ENCODE measurements at regions not wholly inside any gene's neighbourhood (a gene's known extent, or its start where the extent isn't known, plus 50 kb on each side); places are given as distances from the start of the nearest gene placed in this dataset.

- no peak overlapping the region for H4K91ac ChIP-seq (ENCODE audit: low read length)
- no peaks in the 10 kb centered on the region for H3K79me1 ChIP-seq (replicated peaks; ENCODE audit: low read length, poor library complexity, severe bottlenecking)
- no peak overlapping the region for H3K23ac ChIP-seq (ENCODE audit: low read length in 2 of 2)
- H3K18ac ChIP-seq (ENCODE audit: low read depth in 1 of 2, low read length in 2 of 2): no peak overlapping the region
- H2BK5ac ChIP-seq (ENCODE audit: low read depth, low read length, poor library complexity, severe bottlenecking): no peak overlapping the region
- H3K4me3 ChIP-seq (ENCODE audit: insufficient read depth in 1 of 2, low read depth in 1 of 2, low read length in 2 of 2): no peak overlapping the region
- no peak overlapping the region for H2BK15ac ChIP-seq (ENCODE audit: low read depth, poor library complexity, severe bottlenecking)
- H3K4me1 ChIP-seq (ENCODE audit: control insufficient read depth, insufficient read depth, low read depth, low read length): no peaks in the 10 kb centered on the region
- H3K4me2 ChIP-seq (ENCODE audit: low read length, poor library complexity, severe bottlenecking): no peak overlapping the region
- H3K27me3 ChIP-seq (ENCODE audit: control insufficient read depth in 1 of 2, insufficient read depth in 1 of 2, low read length in 2 of 2): no peaks in the 10 kb centered on the region
- H3K9ac ChIP-seq (ENCODE audit: low read length): no peak overlapping the region
- H2AK5ac ChIP-seq (ENCODE audit: low read length, severe bottlenecking): no peak overlapping the region
- H3K27ac ChIP-seq (ENCODE audit: low read length, poor library complexity, severe bottlenecking): no peak overlapping the region
- H3K36me3 ChIP-seq (ENCODE audit: control insufficient read depth in 1 of 2, insufficient read depth in 2 of 2, low read depth in 1 of 2, low read length in 2 of 2): no peaks in the 10 kb centered on the region
- no peak overlapping the region for H3K4ac ChIP-seq (ENCODE audit: low read depth in 1 of 2, low read length in 2 of 2)
- no peak overlapping the region for H2BK12ac ChIP-seq (ENCODE audit: low read length in 2 of 2)
- no peak for DNase-seq
- no peak overlapping the region for H3K14ac ChIP-seq (ENCODE audit: low read length in 2 of 2)
- no peaks in the 10 kb centered on the region for H3K9me3 ChIP-seq (ENCODE audit: control insufficient read depth, low read length)
- no peak overlapping the region for H2AFZ ChIP-seq (ENCODE audit: low read depth, low read length)
- H4K8ac ChIP-seq (ENCODE audit: low read length): no peak overlapping the region
- 94% methylated on average over 2 of the region's 3 CpGs for WGBS
- no peak overlapping the region for H2BK120ac ChIP-seq (ENCODE audit: low read depth, low read length)
These were observed 1454.7 kb downstream of the GRIK2 start for GRCh38 chr6:102848210-102848609.

DNA sequence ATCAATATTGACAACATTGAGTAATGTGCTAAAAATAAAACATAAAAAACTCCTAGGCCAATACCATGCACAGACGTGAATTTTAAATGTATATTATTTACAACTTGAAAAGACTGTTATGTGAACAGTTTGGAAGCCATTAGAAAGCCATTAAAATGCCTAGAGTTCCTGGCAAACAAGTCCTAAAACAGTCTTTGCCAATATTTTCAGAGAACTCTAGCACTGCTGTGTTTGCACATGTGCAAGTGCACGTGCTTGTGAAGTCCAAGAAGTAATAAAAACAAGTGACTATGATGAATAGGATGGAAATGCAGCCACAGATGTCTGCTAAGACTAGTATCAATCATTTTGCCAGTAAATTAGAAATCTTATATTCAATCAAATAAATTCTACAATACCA is 1447.6 kb downstream of the GRIK2 start:
- no peak overlapping the region for H2BK15ac ChIP-seq (ENCODE audit: low read depth, poor library complexity, severe bottlenecking)
- H3K79me1 ChIP-seq (replicated peaks; ENCODE audit: low read length, poor library complexity, severe bottlenecking): no peaks in the 10 kb centered on the region
- H2BK5ac ChIP-seq (ENCODE audit: low read depth, low read length, poor library complexity, severe bottlenecking): no peak overlapping the region
- H4K8ac ChIP-seq (ENCODE audit: low read length): no peak overlapping the region
- H3K9ac ChIP-seq (ENCODE audit: low read length): no peak overlapping the region
- H2AFZ ChIP-seq (ENCODE audit: low read depth, low read length): no peak overlapping the region
- no CpG with 5 or more reads among the region's 2 CpGs for WGBS
- no peak overlapping the region for H2BK120ac ChIP-seq (ENCODE audit: low read depth, low read length)
- no peak overlapping the region for H3K4ac ChIP-seq (ENCODE audit: low read depth in 1 of 2, low read length in 2 of 2)
- H3K23ac ChIP-seq (ENCODE audit: low read length in 2 of 2): no peak overlapping the region
- no peaks in the 10 kb centered on the region for H3K9me3 ChIP-seq (ENCODE audit: control insufficient read depth, low read length)
- no peak overlapping the region for H3K14ac ChIP-seq (ENCODE audit: low read length in 2 of 2)
- no peaks in the 10 kb centered on the region for H3K27me3 ChIP-seq (ENCODE audit: control insufficient read depth in 1 of 2, insufficient read depth in 1 of 2, low read length in 2 of 2)
- no peaks in the 10 kb centered on the region for H3K4me1 ChIP-seq (ENCODE audit: control insufficient read depth, insufficient read depth, low read depth, low read length)
- H4K91ac ChIP-seq (ENCODE audit: low read length): no peak overlapping the region
- DNase-seq: no peak
- H3K4me2 ChIP-seq (ENCODE audit: low read length, poor library complexity, severe bottlenecking): no peak overlapping the region
- no peak overlapping the region for H3K18ac ChIP-seq (ENCODE audit: low read depth in 1 of 2, low read length in 2 of 2)
- H2BK12ac ChIP-seq (ENCODE audit: low read length in 2 of 2): no peak overlapping the region
- no peak overlapping the region for H3K4me3 ChIP-seq (ENCODE audit: insufficient read depth in 1 of 2, low read depth in 1 of 2, low read length in 2 of 2)
- H3K36me3 ChIP-seq (ENCODE audit: control insufficient read depth in 1 of 2, insufficient read depth in 2 of 2, low read depth in 1 of 2, low read length in 2 of 2): no peaks in the 10 kb centered on the region
- H3K27ac ChIP-seq (ENCODE audit: low read length, poor library complexity, severe bottlenecking): no peak overlapping the region
- no peak overlapping the region for H2AK5ac ChIP-seq (ENCODE audit: low read length, severe bottlenecking)

DNA sequence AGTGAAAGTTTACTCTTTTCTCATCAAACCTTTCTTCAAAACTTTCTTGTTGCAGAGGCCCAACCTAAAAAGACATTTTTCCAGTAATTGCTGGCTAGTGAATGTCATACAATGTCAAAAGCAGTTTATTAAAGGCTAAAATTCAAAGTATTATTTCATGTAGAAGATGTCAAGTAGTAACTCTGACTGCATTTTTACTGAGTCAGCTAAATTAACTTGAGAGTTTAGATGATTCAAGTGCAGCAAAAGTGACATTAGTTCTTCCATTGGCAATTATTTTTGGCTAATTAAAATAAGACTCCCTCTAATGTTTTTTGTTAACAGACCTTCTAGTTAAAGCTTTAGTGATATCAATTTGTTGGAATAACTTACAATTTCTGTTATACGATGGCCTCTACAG is 1438.5 kb downstream of the GRIK2 start:
- DNase-seq: no peak
- H2BK15ac ChIP-seq (ENCODE audit: low read depth, poor library complexity, severe bottlenecking): no peak overlapping the region
- no peak overlapping the region for H2BK5ac ChIP-seq (ENCODE audit: low read depth, low read length, poor library complexity, severe bottlenecking)
- no peak overlapping the region for H3K23ac ChIP-seq (ENCODE audit: low read length in 2 of 2)
- no peak overlapping the region for H3K4me2 ChIP-seq (ENCODE audit: low read length, poor library complexity, severe bottlenecking)
- H4K8ac ChIP-seq (ENCODE audit: low read length): no peak overlapping the region
- H3K36me3 ChIP-seq (ENCODE audit: control insufficient read depth in 1 of 2, insufficient read depth in 2 of 2, low read depth in 1 of 2, low read length in 2 of 2): no peaks in the 10 kb centered on the region
- no peaks in the 10 kb centered on the region for H3K4me1 ChIP-seq (ENCODE audit: control insufficient read depth, insufficient read depth, low read depth, low read length)
- no peak overlapping the region for H2AK5ac ChIP-seq (ENCODE audit: low read length, severe bottlenecking)
- H2AFZ ChIP-seq (ENCODE audit: low read depth, low read length): no peak overlapping the region
- 100% methylated on average over 1 of the region's 1 CpG for WGBS
- no peaks in the 10 kb centered on the region for H3K27me3 ChIP-seq (ENCODE audit: control insufficient read depth in 1 of 2, insufficient read depth in 1 of 2, low read length in 2 of 2)
- no peak overlapping the region for H4K91ac ChIP-seq (ENCODE audit: low read length)
- H3K79me1 ChIP-seq (replicated peaks; ENCODE audit: low read length, poor library complexity, severe bottlenecking): no peaks in the 10 kb centered on the region
- no peak overlapping the region for H3K9ac ChIP-seq (ENCODE audit: low read length)
- H3K18ac ChIP-seq (ENCODE audit: low read depth in 1 of 2, low read length in 2 of 2): no peak overlapping the region
- no peak overlapping the region for H3K4me3 ChIP-seq (ENCODE audit: insufficient read depth in 1 of 2, low read depth in 1 of 2, low read length in 2 of 2)
- no peak overlapping the region for H3K14ac ChIP-seq (ENCODE audit: low read length in 2 of 2)
- H2BK12ac ChIP-seq (ENCODE audit: low read length in 2 of 2): no peak overlapping the region
- H3K27ac ChIP-seq (ENCODE audit: low read length, poor library complexity, severe bottlenecking): no peak overlapping the region
- no peak overlapping the region for H2BK120ac ChIP-seq (ENCODE audit: low read depth, low read length)
- peaks cover 5% of the 10 kb centered on the region for H3K9me3 ChIP-seq (ENCODE audit: control insufficient read depth, low read length)
- no peak overlapping the region for H3K4ac ChIP-seq (ENCODE audit: low read depth in 1 of 2, low read length in 2 of 2)

DNA sequence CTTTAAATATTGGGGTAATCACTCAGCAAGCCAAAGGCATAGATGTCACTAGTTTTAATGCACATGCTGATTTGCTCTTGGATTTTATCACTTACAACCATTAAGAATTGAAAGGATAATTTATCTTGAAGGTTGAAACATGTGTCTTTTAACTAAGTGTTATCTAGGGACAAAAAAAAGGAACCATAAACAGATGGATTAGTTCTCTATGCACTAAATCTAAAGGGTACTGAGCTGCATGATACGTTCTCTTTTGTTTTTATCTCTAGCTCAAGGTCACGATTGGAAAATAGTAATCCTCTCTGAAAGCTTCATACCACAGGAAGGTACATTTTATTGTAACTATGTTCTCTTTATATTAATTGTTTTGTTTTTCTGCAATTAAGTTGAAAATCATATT is 1426.6 kb downstream of the GRIK2 start:
- Histone ChIP-seq H2BK12ac (ENCODE audit: low read length in 2 of 2) (no peak overlapping the region), H3K4ac (ENCODE audit: low read depth in 1 of 2, low read length in 2 of 2) (no peak overlapping the region), H3K27ac (ENCODE audit: low read length, poor library complexity, severe bottlenecking) (no peak overlapping the region), H3K27me3 (ENCODE audit: control insufficient read depth in 1 of 2, insufficient read depth in 1 of 2, low read length in 2 of 2) (no peaks in the 10 kb centered on the region), H2BK5ac (ENCODE audit: low read depth, low read length, poor library complexity, severe bottlenecking) (no peak overlapping the region), H4K91ac (ENCODE audit: low read length) (no peak overlapping the region), H3K4me2 (ENCODE audit: low read length, poor library complexity, severe bottlenecking) (no peak overlapping the region), H3K79me1 (replicated peaks; ENCODE audit: low read length, poor library complexity, severe bottlenecking) (no peaks in the 10 kb centered on the region), H3K18ac (ENCODE audit: low read depth in 1 of 2, low read length in 2 of 2) (no peak overlapping the region), H4K8ac (ENCODE audit: low read length) (no peak overlapping the region), H3K36me3 (ENCODE audit: control insufficient read depth in 1 of 2, insufficient read depth in 2 of 2, low read depth in 1 of 2, low read length in 2 of 2) (no peaks in the 10 kb centered on the region), H3K9me3 (ENCODE audit: control insufficient read depth, low read length) (no peaks in the 10 kb centered on the region), H3K4me3 (ENCODE audit: insufficient read depth in 1 of 2, low read depth in 1 of 2, low read length in 2 of 2) (no peak overlapping the region), H3K9ac (ENCODE audit: low read length) (no peak overlapping the region), H2AFZ (ENCODE audit: low read depth, low read length) (no peak overlapping the region), H2AK5ac (ENCODE audit: low read length, severe bottlenecking) (no peak overlapping the region), H3K14ac (ENCODE audit: low read length in 2 of 2) (no peak overlapping the region), H3K4me1 (ENCODE audit: control insufficient read depth, insufficient read depth, low read depth, low read length) (no peaks in the 10 kb centered on the region), H2BK15ac (ENCODE audit: low read depth, poor library complexity, severe bottlenecking) (no peak overlapping the region), H3K23ac (ENCODE audit: low read length in 2 of 2) (no peak overlapping the region), H2BK120ac (ENCODE audit: low read depth, low read length) (no peak overlapping the region)
- no peak for DNase-seq
- no CpG with 5 or more reads among the region's 2 CpGs for WGBS

All from mesenchymal stem cell (in vitro differentiated cells and primary cell).